ENCODE measurements at regions not wholly inside any gene's neighbourhood (a gene's known extent, or its start where the extent isn't known, plus 50 kb on each side); places are given as distances from the start of the nearest gene placed in this dataset.

GRCh38 chr7:33793616-33794015 is 111.7 kb upstream of the BMPER start:
- TF ChIP-seq CTCF (IDR thresholded peaks at IDR 0.05; ENCODE audit: low read depth, low read length) (no peak), EZH2phosphoT487 (IDR thresholded peaks at IDR 0.05; ENCODE audit: low read depth) (no peak)

Measured in OCI-LY3 (cell line).